HCT116 (cell line): ENCODE measurements at regions not wholly inside any gene's neighbourhood (a gene's known extent, or its start where the extent isn't known, plus 50 kb on each side); places are given as distances from the start of the nearest gene placed in this dataset.

Experiments
- ATAC-seq: fragments of 200-7000 bp; cut with Tn5 transposase; 2 replicates; pipeline ENCODE4 v1.9.1; 2020; ENCODE audit warnings: mild to moderate bottlenecking, moderate library complexity
- BruUV-seq: library from RNA; stranded (reverse); fragments of 400-500 nt; replicated peaks from 2 replicates; lab custom pipeline; 2021; lab: Mats Ljungman, UMichigan
- CTCF ChIA-PET: fragments of 300-600 bp; sonication (Branson Sonifier 250); formaldehyde crosslinking; loops from one replicate; lab custom pipeline; 2021; ENCODE audit warnings: antibody characterized with exemption; lab: Charles Lee
- POLR2A ChIA-PET: fragments of 300-600, 350-600 bp; sonication (Branson Sonifier 250); formaldehyde crosslinking; loops from one replicate; lab custom pipeline; 2021; ENCODE audit warnings: antibody characterized with exemption; lab: Charles Lee
- RAD21 ChIA-PET, 2 experiments: fragments of 300-600 bp; sonication (Branson Sonifier 250); formaldehyde crosslinking; loops; one replicate each; lab custom pipeline; 2023; ENCODE audit warnings: low total read pairs in 2 of 2; ENCODE audit not compliant: uncharacterized antibody in 2 of 2, unreplicated experiment in 2 of 2, low non-redundant PET in 1 of 2; lab: Charles Lee
- DNase-seq: peaks from one replicate; pipeline ENCODE4 v3.0.0-alpha.2; 2010; ENCODE audit warnings: low read depth, low spot score
- H2AFZ ChIP-seq: fragments of 200-600 bp; shearing (Covaris generic), sonication (generic); 2 replicates; pipeline ENCODE4 v1.6.1; 2017; ENCODE audit warnings: low read depth, mixed run types, mixed read lengths, antibody characterized with exemption, low read length; ENCODE audit not compliant: poor library complexity, severe bottlenecking
- H3K27ac ChIP-seq: 2 replicates; pipeline ENCODE4 v1.5.1; 2012; ENCODE audit warnings: low read depth, low read length
- H3K27me3 ChIP-seq: fragments of 200-600 bp; sonication (generic); 2 replicates; pipeline ENCODE4 v1.6.1; 2016; ENCODE audit warnings: mixed run types, low read length, mixed read lengths; ENCODE audit not compliant: insufficient read depth
- H3K36me3 ChIP-seq, 2 experiments: fragments of 200-500 bp in 1 of 2; fragments of 200-600 bp in 1 of 2; sonication (Bioruptor generic) in 1 of 2; sonication (generic) in 1 of 2; 2 replicates each; pipeline versions ENCODE4 v1.5.1 to v1.6.1; 2014 to 2016; ENCODE audit warnings: low read length in 2 of 2, inconsistent platforms in 1 of 2, mixed read lengths in 1 of 2, mixed run types in 1 of 2; ENCODE audit not compliant: insufficient read depth in 2 of 2, control insufficient read depth in 1 of 2
- H3K4me1 ChIP-seq, 2 experiments: fragments of 200-600 bp in 1 of 2; sonication (generic) in 1 of 2; 2 replicates each; pipeline versions ENCODE4 v1.5.1 to v1.6.1; 2012 to 2017; ENCODE audit warnings: low read length in 2 of 2, inconsistent platforms in 1 of 2, mild to moderate bottlenecking in 1 of 2, mixed read lengths in 1 of 2, mixed run types in 1 of 2, moderate library complexity in 1 of 2; ENCODE audit not compliant: insufficient read depth in 2 of 2, control insufficient read depth in 1 of 2
- H3K4me2 ChIP-seq: fragments of 200-600 bp; sonication (generic); 2 replicates; pipeline ENCODE4 v1.6.1; 2017; ENCODE audit warnings: mixed run types, low read length, mixed read lengths
- H3K4me3 ChIP-seq, 2 experiments: fragments of 200-600 bp in 1 of 2; sonication (generic) in 1 of 2; replicated peaks in 1 of 2; 2 replicates each; pipeline ENCODE4 v1.5.1; 2011 to 2016; ENCODE audit warnings: low read length in 2 of 2, control low read depth in 1 of 2, low read depth in 1 of 2, mild to moderate bottlenecking in 1 of 2, mixed read lengths in 1 of 2, mixed run types in 1 of 2
- H3K79me2 ChIP-seq: fragments of 200-600 bp; sonication (generic); 2 replicates; pipeline ENCODE4 v1.6.1; 2017; ENCODE audit warnings: mild to moderate bottlenecking, mixed run types, low read length, moderate library complexity, mixed read lengths; ENCODE audit not compliant: insufficient read depth
- H3K9ac ChIP-seq: fragments of 200-600 bp; sonication (generic); 2 replicates; pipeline ENCODE4 v1.6.1; 2016; ENCODE audit warnings: low read length, mixed read lengths
- H3K9me2 ChIP-seq: fragments of 200-600 bp; sonication (generic), shearing (Covaris generic); 2 replicates; pipeline ENCODE4 v1.6.1; 2017; ENCODE audit warnings: mixed run types, mild to moderate bottlenecking, moderate library complexity; ENCODE audit not compliant: insufficient read depth
- H3K9me3 ChIP-seq, 2 experiments: fragments of 200-500 bp in 1 of 2; fragments of 200-600 bp in 1 of 2; sonication (Bioruptor generic) in 1 of 2; sonication (generic) in 1 of 2; 2 replicates each; pipeline ENCODE4 v1.6.1; 2014 to 2017; ENCODE audit warnings: low read length in 2 of 2, mixed read lengths in 2 of 2, inconsistent platforms in 1 of 2, low read depth in 1 of 2, mild to moderate bottlenecking in 1 of 2, mixed run types in 1 of 2, moderate library complexity in 1 of 2; ENCODE audit not compliant: control insufficient read depth in 1 of 2, insufficient read depth in 1 of 2
- H4K20me1 ChIP-seq: fragments of 200-600 bp; sonication (generic), shearing (Covaris generic); 2 replicates; pipeline ENCODE4 v1.6.1; 2017; ENCODE audit warnings: mixed run types, mild to moderate bottlenecking, moderate library complexity; ENCODE audit not compliant: insufficient read depth
- CTCF ChIP-seq, 3 experiments: fragments of 200-600 bp in 1 of 3; sonication (generic) in 1 of 3; IDR thresholded peaks in 2 of 3; conservative IDR thresholded peaks in 1 of 3; 2 replicates each; pipeline ENCODE4 v1.5.1; 2012 to 2017; ENCODE audit warnings: low read depth in 2 of 3, low read length in 2 of 3, antibody characterized with exemption in 1 of 3, borderline replicate concordance in 1 of 3, control low read depth in 1 of 3, mild to moderate bottlenecking in 1 of 3, mixed read lengths in 1 of 3, mixed run types in 1 of 3, moderate library complexity in 1 of 3; ENCODE audit not compliant: insufficient read depth in 1 of 3
- EGR1 ChIP-seq: IDR thresholded peaks from 2 replicates; pipeline ENCODE4 v1.6.1; 2012; ENCODE audit warnings: low read depth
- ELF1 ChIP-seq: IDR thresholded peaks from 2 replicates; pipeline ENCODE4 v1.6.1; 2012; ENCODE audit warnings: low read depth, borderline replicate concordance
- FOSL1 ChIP-seq: IDR thresholded peaks from 2 replicates; pipeline ENCODE4 v1.6.1; 2012; ENCODE audit warnings: low read depth
- JUND ChIP-seq: IDR thresholded peaks from 2 replicates; pipeline ENCODE4 v1.6.1; 2012
- POLR2AphosphoS5 ChIP-seq: IDR thresholded peaks from 2 replicates; pipeline ENCODE4 v1.6.1; 2011; ENCODE audit warnings: mild to moderate bottlenecking, low read depth, low read length, moderate library complexity
- RAD21 ChIP-seq: IDR thresholded peaks from 2 replicates; pipeline ENCODE4 v1.6.1; 2012; ENCODE audit warnings: low read depth, mild to moderate bottlenecking
- REST ChIP-seq: IDR thresholded peaks from 2 replicates; pipeline ENCODE4 v1.6.1; 2012; ENCODE audit warnings: low read depth
- SIN3A ChIP-seq: IDR thresholded peaks from 2 replicates; pipeline ENCODE4 v1.6.1; 2012; ENCODE audit warnings: low read depth
- SP1 ChIP-seq: IDR thresholded peaks from 2 replicates; pipeline ENCODE4 v1.6.1; 2012; ENCODE audit warnings: low read depth
- SRF ChIP-seq: IDR thresholded peaks from 2 replicates; pipeline ENCODE4 v1.6.1; 2012; ENCODE audit warnings: low read depth
- TCF7L2 ChIP-seq: IDR thresholded peaks from 2 replicates; pipeline ENCODE4 v1.7.0; 2011; ENCODE audit warnings: borderline replicate concordance, inconsistent platforms; ENCODE audit not compliant: insufficient read depth, insufficient read length; ENCODE audit errors: extremely low read depth
- ZBTB33 ChIP-seq: IDR thresholded peaks from 2 replicates; pipeline ENCODE4 v1.6.1; 2011; ENCODE audit warnings: mild to moderate bottlenecking, low read length, moderate library complexity; ENCODE audit not compliant: insufficient replicate concordance; ENCODE audit errors: extremely low read depth
- ZNF274 ChIP-seq: fragments of 200-500 bp; sonication (Bioruptor generic); IDR thresholded peaks from 2 replicates; pipeline ENCODE4 v1.6.1; 2014; ENCODE audit warnings: mild to moderate bottlenecking, low read depth, low read length, inconsistent platforms
- intact Hi-C: fragments of 100-400 bp; cut with micrococcal nuclease; formaldehyde crosslinking; loops from 2 replicates; pipeline ENCODE4 v1.10.0; 2022

- TF ChIP-seq REST (no peak), POLR2AphosphoS5 (no peak)
- TF ChIP-seq, all 23 proteins: peak for 0
Observed at GRCh38 chr15:81777546-81777945, 268.3 kb downstream of the MEX3B start (continued).

- Histone ChIP-seq H3K4me2 (no peak overlapping the region), H3K27me3 (peaks cover 18% of the 10 kb centered on the region), H3K4me3 (no peak overlapping the region), H3K36me3 (no peaks in the 10 kb centered on the region), H3K9me3 (no peaks in the 10 kb centered on the region), H3K9me2 (no peaks in the 10 kb centered on the region), H3K9ac (no peak overlapping the region), H2AFZ (no peak overlapping the region), H4K20me1 (no peaks in the 10 kb centered on the region), H3K4me1 (no peaks in the 10 kb centered on the region), H3K79me2 (no peaks in the 10 kb centered on the region), H3K27ac (no peak overlapping the region)
- DNase-seq (no peak), ATAC-seq (no peak)
- intact Hi-C loops, result no loop called here
- BruUV-seq, result no TSS peak
- ChIA-PET POLR2A (no interaction called here), RAD21 (no interaction called here), CTCF (no interaction called here)
- TF ChIP-seq POLR2AphosphoS5, result no peak
- TF ChIP-seq SRF, result no peak
- TF ChIP-seq FOSL1, result no peak
- TF ChIP-seq ZNF274, result no peak
- no peak for TF ChIP-seq ZBTB33
- TF ChIP-seq SIN3A, result no peak
- TF ChIP-seq TCF7L2, result no peak
- TF ChIP-seq JUND, result no peak
- no peak for TF ChIP-seq CTCF (IDR thresholded peaks at IDR 0.05 in 2 of 3, conservative IDR thresholded peaks at IDR 0.05 in 1 of 3; ENCODE audit: borderline replicate concordance in 1 of 3, insufficient read depth in 1 of 3, low read depth in 2 of 3, low read length in 2 of 3)
- no peak for TF ChIP-seq RAD21
- TF ChIP-seq SP1, result no peak
- TF ChIP-seq REST, result no peak
- no peak for TF ChIP-seq EGR1
- no peak for TF ChIP-seq ELF1
Observed at GRCh38 chr15:81776976-81777375, 268.8 kb downstream of the MEX3B start.
